Tongue (tissue), 1 donor: ENCODE measurements at regions not wholly inside any gene's neighbourhood (a gene's known extent, or its start where the extent isn't known, plus 50 kb on each side); places are given as distances from the start of the nearest gene placed in this dataset.
A peak's percentile ranks its signal among the peaks of the same experiment; 100 is the strongest.

Experiments
- DNase-seq: peaks from one replicate; pipeline ENCODE4 v3.0.0-alpha.2; 2015

GRCh38 chr9:85258823-85259370 lies 482.9 kb downstream of the AGTPBP1 start:
- DNase-seq: peak; percentile 78

GRCh38 chr9:85258236-85258635 lies 483.5 kb downstream of the AGTPBP1 start:
- DNase-seq: no peak

GRCh38 chr9:85249313-85249621 lies 492.5 kb downstream of the AGTPBP1 start:
- DNase-seq: no peak

- DNase-seq: no peak
These were observed 493.0 kb downstream of the AGTPBP1 start for GRCh38 chr9:85248514-85249312.

- no peak for DNase-seq
These were observed 495.2 kb downstream of the AGTPBP1 start for GRCh38 chr9:85246541-85246940.

DNA sequence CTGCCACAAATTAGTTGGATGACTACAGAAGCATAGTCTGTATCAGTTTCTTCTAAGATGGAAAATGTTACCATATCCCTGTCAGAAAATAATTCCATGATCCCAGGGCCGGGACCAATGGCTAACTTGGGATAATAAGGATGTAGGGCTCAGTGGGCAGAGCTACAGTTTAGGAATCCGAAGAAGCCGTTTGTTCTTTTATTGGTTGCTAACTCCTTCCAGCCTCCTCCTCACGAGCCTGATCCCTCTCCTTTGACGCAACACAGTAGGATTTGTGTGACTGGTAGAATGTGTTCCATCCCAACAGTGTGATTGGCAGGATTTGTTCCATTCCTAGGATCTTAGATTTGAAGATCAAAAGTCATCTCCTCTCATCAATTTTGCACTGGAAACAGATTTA lies 496.9 kb downstream of the AGTPBP1 start:
- no peak for DNase-seq

DNA sequence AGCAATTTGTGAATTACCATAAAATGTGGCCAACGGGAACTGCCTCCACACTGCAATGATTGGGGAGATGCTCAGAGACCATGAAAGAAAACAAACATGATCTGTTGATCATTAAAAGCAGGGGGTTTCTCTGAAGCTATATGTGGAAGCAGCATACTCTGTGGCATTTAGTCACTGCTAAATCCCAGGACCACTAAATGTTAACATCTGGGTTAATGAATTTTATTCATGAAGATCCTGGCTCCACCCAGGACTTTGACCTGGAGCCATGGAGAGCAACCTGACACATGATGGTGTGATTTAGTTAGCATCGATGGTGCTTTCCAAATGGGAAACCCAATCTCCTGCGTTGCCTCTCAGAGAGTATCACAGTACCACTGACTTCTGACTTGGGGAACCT lies 497.8 kb downstream of the AGTPBP1 start:
- no peak for DNase-seq

DNA sequence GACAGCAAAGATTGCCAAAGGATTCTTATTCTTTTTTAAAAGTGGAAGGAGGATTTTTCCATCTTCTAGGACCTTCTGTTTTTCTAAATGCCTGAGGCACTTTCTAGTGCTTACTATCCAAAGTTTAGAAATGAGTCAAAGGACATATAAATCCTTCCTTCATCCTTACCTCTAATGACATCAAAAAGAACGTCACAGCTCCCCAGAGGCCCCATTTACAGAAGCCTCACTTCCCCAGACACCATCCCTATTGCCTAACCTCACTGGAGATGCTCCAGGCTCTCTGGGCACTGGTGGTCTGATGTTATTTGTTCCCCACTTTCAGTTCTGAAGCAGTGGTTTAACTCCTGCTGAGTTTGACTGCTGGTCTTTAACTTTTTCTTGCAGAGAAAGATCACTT lies 504.3 kb downstream of the AGTPBP1 start:
- no peak for DNase-seq

DNA sequence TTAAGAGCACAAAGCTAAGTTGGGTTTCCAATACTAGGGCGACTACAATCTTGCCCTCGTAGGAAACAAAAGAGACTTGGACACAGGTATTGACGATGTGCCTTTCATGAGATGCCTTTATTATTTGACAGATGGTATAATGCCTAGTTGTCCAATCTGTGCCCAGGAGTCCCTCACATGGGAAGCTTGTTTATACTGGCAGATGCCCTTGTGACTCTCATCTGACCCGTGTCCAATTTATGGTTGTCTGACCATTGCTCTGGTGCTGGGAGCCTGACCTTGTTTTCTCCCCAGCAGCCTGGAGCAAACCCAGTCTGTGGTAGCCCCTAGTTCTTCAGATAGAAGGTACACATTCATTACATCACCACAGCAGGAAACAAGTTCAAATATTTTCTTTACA lies 511.7 kb downstream of the AGTPBP1 start:
- DNase-seq: no peak

GRCh38 chr9:85228111-85228855 lies 513.5 kb downstream of the AGTPBP1 start:
- peak; percentile 12 for DNase-seq

GRCh38 chr9:85225180-85225579 lies 516.6 kb downstream of the AGTPBP1 start:
- DNase-seq: no peak

DNA sequence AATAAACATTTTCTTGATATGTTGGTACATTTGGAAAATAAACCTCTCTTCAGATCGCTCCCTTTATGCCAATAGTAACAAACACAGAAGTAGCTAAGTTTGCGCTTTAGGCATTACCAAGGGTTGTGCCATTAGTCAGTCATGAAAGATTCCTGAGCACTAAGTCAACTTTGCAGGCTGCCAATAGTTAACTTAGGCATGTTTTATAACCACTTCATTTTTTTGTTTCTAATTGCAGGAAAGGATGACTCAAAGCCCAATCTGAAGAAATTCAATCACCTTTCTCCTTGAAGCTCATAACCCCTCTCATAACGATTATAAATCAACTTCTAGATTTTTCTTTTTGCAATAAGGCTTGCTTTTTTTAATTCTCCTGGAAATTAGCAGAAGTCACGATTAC lies 517.0 kb downstream of the AGTPBP1 start:
- peak; percentile 27 for DNase-seq

- no peak for DNase-seq
These were observed 517.5 kb downstream of the AGTPBP1 start for GRCh38 chr9:85224301-85224700.

DNA sequence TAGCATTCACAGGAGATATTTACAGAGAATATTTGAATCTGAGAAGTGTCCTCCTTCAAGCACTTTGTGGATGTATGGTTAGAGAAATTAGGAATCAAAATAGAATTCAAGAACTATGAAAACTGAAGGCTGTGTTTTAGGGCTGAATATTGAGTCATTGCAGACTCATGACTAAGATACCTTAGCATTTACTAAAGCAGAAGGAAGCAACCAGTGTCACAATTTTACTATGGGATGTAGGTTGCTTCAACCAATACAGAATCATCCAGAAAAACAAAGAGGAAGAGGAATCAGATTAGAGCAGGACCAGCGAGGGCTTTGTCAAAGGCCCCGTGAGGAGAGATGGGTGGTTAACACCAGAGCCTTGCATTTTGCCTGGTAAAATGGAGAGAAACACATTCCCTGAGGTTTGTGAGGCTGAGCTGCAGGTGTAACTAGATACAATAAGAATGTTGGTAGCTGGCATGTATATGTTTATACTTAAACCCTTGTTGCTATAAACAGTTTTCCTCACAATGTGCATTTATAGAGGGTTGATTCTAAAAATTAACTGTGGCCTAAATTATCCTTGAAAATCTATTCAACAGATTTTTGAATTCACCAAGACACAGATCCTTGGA lies 518.1 kb downstream of the AGTPBP1 start:
- no peak for DNase-seq

DNA sequence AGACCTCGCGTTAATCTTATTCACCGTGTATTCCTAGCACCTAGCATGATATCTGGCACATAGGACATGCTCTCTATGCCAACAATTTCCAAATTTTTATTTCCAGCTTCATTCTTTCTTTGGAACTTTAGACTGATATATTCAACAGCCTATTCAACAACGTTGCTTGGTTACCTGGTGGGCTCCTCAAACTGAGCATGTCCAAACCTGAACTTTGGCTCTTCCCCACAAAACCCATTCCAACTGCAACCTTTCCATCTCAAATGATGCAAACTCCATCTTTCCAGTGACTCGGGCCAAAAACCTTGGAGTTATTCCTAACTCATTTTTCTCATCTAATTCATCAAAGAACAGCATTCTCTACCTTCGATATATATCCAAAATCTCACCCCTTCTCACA lies 525.2 kb downstream of the AGTPBP1 start:
- DNase-seq: peak; percentile 48

DNA sequence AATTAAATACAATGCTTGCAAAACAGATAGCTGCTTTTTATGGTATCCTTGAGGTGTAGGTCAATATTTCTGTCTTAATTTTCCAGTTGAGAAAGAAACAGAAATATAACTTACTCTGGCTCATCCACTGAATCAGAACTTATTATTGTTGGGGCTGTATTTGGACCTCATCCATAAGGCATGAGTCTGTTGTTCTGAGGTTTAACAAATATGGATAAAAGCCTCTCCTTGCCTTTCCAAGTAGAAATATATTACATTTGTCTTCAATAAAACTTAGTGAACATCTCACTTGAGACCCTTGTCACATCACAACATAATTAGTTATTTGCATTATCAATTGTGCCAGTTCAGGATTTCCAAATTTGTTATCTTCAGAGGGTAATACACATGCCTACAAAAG lies 525.8 kb downstream of the AGTPBP1 start:
- DNase-seq: no peak

GRCh38 chr9:85215416-85215815 lies 526.3 kb downstream of the AGTPBP1 start:
- no peak for DNase-seq

- no peak for DNase-seq
These were observed 527.8 kb downstream of the AGTPBP1 start for GRCh38 chr9:85213650-85214607.

GRCh38 chr9:85212887-85213286 lies 528.9 kb downstream of the AGTPBP1 start:
- no peak for DNase-seq

DNA sequence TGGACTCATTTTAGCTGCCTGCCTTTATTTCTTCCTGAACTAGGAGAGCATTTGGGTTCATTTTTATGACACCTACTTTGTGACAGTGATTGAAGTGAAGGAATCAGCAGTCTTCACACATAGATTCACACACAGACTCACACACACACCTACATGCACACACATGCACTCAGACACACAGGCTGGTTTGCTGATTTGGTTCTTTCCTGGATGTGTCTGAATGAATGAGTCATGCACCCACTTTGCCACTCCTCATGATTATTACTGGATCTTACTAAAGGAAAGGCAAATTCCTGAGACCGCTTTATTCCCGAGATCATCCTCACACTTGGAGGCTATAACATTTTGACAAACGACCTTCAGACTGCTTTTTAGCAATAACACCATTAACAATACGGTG lies 529.5 kb downstream of the AGTPBP1 start:
- no peak for DNase-seq

GRCh38 chr9:85208666-85209065 lies 533.1 kb downstream of the AGTPBP1 start:
- DNase-seq: no peak

DNA sequence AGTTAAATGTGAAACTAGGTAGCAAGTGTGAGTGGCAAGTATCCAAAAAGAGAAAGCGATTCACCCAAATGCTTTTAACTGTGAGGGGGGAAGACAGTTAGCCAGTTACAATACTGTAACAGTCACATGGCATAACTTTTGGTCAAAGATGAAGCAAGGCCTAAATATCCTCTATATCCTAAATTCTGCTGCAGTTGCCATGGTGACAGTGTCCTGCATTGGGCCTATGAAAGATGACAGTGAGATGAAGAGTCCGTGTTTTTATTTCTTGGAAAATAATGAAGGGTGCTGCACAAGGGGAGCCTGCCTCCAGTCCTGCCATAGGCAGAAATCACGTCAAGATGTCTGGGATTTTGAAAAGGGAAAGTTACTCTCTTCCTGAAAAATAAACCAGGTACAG lies 534.6 kb downstream of the NTRK2 start:
- no peak for DNase-seq
